ENCODE measurements at regions not wholly inside any gene's neighbourhood (a gene's known extent, or its start where the extent isn't known, plus 50 kb on each side); places are given as distances from the start of the nearest gene placed in this dataset.

- H3K4me1 ChIP-seq (ENCODE audit: control insufficient read depth in 1 of 2, insufficient read depth in 2 of 2, low read length in 2 of 2) = peaks cover 0 to 2% of the 10 kb centered on the region in 2 donors
- H3K9me3 ChIP-seq (ENCODE audit: control insufficient read depth in 1 of 2, low read length in 2 of 2) = no peaks in the 10 kb centered on the region
- no peaks in the 10 kb centered on the region for H3K27me3 ChIP-seq (ENCODE audit: low read depth, low read length)
- H3K36me3 ChIP-seq (ENCODE audit: control insufficient read depth in 1 of 2, insufficient read depth in 2 of 2, low read length in 2 of 2) = no peaks in the 10 kb centered on the region
- no peak overlapping the region for H3K27ac ChIP-seq (ENCODE audit: low read length)
- no peak overlapping the region for H3K4me3 ChIP-seq (ENCODE audit: low read depth in 1 of 2, low read length in 2 of 2)
Measured at GRCh38 chr14:81802341-81802740, 268.7 kb upstream of the SEL1L start.

DNA sequence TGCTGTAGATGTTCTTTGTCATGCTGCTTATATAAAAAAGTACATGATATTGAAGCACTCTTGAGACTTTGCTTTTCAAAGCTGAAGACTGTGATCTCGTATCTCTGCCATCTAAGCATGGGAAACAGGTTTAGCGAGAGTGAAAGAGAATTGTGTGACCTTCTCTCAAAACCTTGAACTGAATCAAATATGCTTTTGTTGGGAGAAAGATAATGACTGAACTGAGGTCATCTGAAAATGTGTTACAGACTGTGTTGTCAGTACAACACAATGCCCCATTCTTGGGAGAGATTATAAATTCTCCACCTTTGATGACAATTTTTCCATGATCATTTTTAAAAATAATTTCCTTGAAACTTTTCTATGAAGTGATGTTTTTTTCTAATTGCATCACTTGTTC lies 272.1 kb upstream of the SEL1L start:
- H3K36me3 ChIP-seq (ENCODE audit: control insufficient read depth in 1 of 2, insufficient read depth in 2 of 2, low read length in 2 of 2) = no peaks in the 10 kb centered on the region
- H3K27me3 ChIP-seq (ENCODE audit: low read depth, low read length) = no peaks in the 10 kb centered on the region
- H3K9me3 ChIP-seq (ENCODE audit: control insufficient read depth in 1 of 2, low read length in 2 of 2) = no peaks in the 10 kb centered on the region
- no peak overlapping the region for H3K4me3 ChIP-seq (ENCODE audit: low read depth in 1 of 2, low read length in 2 of 2)
- no peaks in the 10 kb centered on the region for H3K4me1 ChIP-seq (ENCODE audit: control insufficient read depth in 1 of 2, insufficient read depth in 2 of 2, low read length in 2 of 2)
- no peak overlapping the region for H3K27ac ChIP-seq (ENCODE audit: low read length)

DNA sequence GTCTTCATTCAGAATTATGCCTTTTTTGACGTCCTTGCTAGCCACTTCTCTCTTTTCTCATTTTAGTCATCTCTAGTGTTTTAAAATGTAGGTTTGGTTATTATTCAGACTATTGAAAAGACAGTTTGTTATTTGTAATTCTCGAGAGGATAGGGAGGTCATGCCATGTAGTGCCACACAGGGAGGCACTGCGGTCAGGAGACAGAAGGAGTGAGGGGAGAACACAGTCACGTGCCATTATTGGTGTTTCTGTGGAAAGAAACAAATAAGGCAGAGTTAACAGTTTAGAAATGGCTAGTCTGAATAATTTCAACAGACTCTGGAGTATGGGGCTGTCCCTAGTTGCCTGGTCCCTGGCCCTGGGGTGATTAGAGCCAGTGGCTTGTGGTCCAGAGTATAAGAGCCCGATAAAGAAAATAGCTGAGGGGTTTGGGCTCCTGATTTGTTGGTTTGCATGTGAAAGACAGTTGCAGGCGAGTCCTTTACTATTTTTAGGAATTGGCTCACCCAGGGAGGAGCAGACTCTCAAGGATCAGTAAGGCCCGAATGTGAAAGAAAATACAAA lies 278.1 kb upstream of the SEL1L start:
- Histone ChIP-seq H3K4me1 (ENCODE audit: control insufficient read depth in 1 of 2, insufficient read depth in 2 of 2, low read length in 2 of 2) (no peaks in the 10 kb centered on the region), H3K9me3 (ENCODE audit: control insufficient read depth in 1 of 2, low read length in 2 of 2) (no peaks in the 10 kb centered on the region), H3K36me3 (ENCODE audit: control insufficient read depth in 1 of 2, insufficient read depth in 2 of 2, low read length in 2 of 2) (no peaks in the 10 kb centered on the region), H3K4me3 (ENCODE audit: low read depth in 1 of 2, low read length in 2 of 2) (no peak overlapping the region), H3K27ac (ENCODE audit: low read length) (no peak overlapping the region), H3K27me3 (ENCODE audit: low read depth, low read length) (no peaks in the 10 kb centered on the region)

GRCh38 chr14:81818271-81818670 lies 284.6 kb upstream of the SEL1L start:
- Histone ChIP-seq H3K27ac (ENCODE audit: low read length) (no peak overlapping the region), H3K36me3 (ENCODE audit: control insufficient read depth in 1 of 2, insufficient read depth in 2 of 2, low read length in 2 of 2) (no peaks in the 10 kb centered on the region), H3K4me1 (ENCODE audit: control insufficient read depth in 1 of 2, insufficient read depth in 2 of 2, low read length in 2 of 2) (no peaks in the 10 kb centered on the region), H3K4me3 (ENCODE audit: low read depth in 1 of 2, low read length in 2 of 2) (no peak overlapping the region), H3K9me3 (ENCODE audit: control insufficient read depth in 1 of 2, low read length in 2 of 2) (peaks cover 0 to 3% of the 10 kb centered on the region in 2 donors), H3K27me3 (ENCODE audit: low read depth, low read length) (no peaks in the 10 kb centered on the region)

DNA sequence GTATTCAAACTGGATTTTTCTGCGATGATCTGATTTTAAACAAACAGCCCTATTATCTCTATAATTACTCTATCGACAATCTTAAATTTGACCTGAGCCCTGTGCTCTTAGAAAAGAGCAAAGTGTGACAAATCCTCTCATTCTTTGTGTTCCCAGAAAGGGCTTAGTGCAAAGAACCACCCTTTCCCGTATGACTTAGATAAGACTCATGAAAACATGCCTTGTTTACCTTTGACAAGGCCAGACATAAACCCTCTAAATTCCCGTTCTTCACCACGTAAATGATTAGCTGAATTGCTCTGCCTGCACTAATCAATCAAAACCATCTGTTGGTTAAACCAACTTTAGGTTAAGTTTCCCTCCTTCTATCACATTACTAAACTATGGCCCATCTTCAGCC lies 285.7 kb upstream of the SEL1L start:
- H3K36me3 ChIP-seq (ENCODE audit: control insufficient read depth in 1 of 2, insufficient read depth in 2 of 2, low read length in 2 of 2) = no peaks in the 10 kb centered on the region
- H3K4me1 ChIP-seq (ENCODE audit: control insufficient read depth in 1 of 2, insufficient read depth in 2 of 2, low read length in 2 of 2) = no peaks in the 10 kb centered on the region
- peaks cover 0 to 3% of the 10 kb centered on the region in 2 donors for H3K9me3 ChIP-seq (ENCODE audit: control insufficient read depth in 1 of 2, low read length in 2 of 2)
- H3K4me3 ChIP-seq (ENCODE audit: low read depth in 1 of 2, low read length in 2 of 2) = no peak overlapping the region
- H3K27me3 ChIP-seq (ENCODE audit: low read depth, low read length) = no peaks in the 10 kb centered on the region
- no peak overlapping the region for H3K27ac ChIP-seq (ENCODE audit: low read length)

GRCh38 chr14:81819910-81820309 lies 286.3 kb upstream of the SEL1L start:
- H3K4me3 ChIP-seq (ENCODE audit: low read depth in 1 of 2, low read length in 2 of 2) = no peak overlapping the region
- no peaks in the 10 kb centered on the region for H3K36me3 ChIP-seq (ENCODE audit: control insufficient read depth in 1 of 2, insufficient read depth in 2 of 2, low read length in 2 of 2)
- H3K9me3 ChIP-seq (ENCODE audit: control insufficient read depth in 1 of 2, low read length in 2 of 2) = peaks cover 0 to 3% of the 10 kb centered on the region in 2 donors
- no peak overlapping the region for H3K27ac ChIP-seq (ENCODE audit: low read length)
- H3K4me1 ChIP-seq (ENCODE audit: control insufficient read depth in 1 of 2, insufficient read depth in 2 of 2, low read length in 2 of 2) = no peaks in the 10 kb centered on the region
- no peaks in the 10 kb centered on the region for H3K27me3 ChIP-seq (ENCODE audit: low read depth, low read length)

DNA sequence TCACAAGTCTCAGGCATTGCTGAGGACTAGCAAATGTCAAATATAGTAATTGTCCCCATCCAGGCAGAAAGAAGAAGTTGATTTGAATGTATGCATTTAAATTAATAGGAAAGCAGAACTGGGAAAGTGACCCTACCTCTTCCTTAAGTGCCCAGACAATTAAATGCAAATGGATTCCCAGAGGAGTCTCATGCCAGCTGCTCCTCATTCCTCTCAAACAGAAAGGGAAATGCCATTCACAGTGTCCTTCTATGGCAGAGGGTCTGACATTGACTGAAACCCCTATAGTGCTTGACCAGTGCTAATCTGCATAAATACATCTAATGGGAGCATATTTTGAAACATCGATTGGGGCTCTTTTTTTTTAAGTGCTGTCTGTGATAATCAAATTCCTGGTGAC lies 292.4 kb upstream of the SEL1L start:
- Histone ChIP-seq H3K4me3 (ENCODE audit: low read depth in 1 of 2, low read length in 2 of 2) (no peak overlapping the region), H3K4me1 (ENCODE audit: control insufficient read depth in 1 of 2, insufficient read depth in 2 of 2, low read length in 2 of 2) (no peaks in the 10 kb centered on the region), H3K36me3 (ENCODE audit: control insufficient read depth in 1 of 2, insufficient read depth in 2 of 2, low read length in 2 of 2) (no peaks in the 10 kb centered on the region), H3K27me3 (ENCODE audit: low read depth, low read length) (no peaks in the 10 kb centered on the region), H3K9me3 (ENCODE audit: control insufficient read depth in 1 of 2, low read length in 2 of 2) (peaks cover 0 to 3% of the 10 kb centered on the region in 2 donors), H3K27ac (ENCODE audit: low read length) (no peak overlapping the region)

DNA sequence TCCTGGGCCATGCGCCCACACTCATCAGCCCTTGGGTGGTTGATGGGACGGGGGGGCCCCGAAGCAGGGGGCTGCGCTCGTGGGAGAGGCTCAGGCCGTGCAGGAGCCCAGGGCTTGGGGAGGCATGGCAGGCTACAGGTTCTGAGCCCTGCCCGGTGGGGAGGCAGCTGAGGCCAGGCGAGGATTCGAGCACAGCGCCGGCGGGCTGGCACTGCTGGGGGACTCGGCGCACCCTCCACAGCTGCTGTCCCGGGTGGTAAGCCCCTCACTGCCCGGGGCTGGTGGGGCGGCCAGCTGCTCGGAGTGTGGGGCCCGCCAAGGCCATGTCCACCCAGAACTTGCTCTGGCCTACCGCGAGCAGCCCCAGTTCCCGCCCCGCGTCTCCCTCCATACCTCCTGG lies 295.8 kb upstream of the SEL1L start:
- H3K27me3 ChIP-seq (ENCODE audit: low read depth, low read length) = no peaks in the 10 kb centered on the region
- H3K36me3 ChIP-seq (ENCODE audit: control insufficient read depth in 1 of 2, insufficient read depth in 2 of 2, low read length in 2 of 2) = no peaks in the 10 kb centered on the region
- H3K27ac ChIP-seq (ENCODE audit: low read length) = no peak overlapping the region
- no peaks in the 10 kb centered on the region for H3K9me3 ChIP-seq (ENCODE audit: control insufficient read depth in 1 of 2, low read length in 2 of 2)
- H3K4me3 ChIP-seq (ENCODE audit: low read depth in 1 of 2, low read length in 2 of 2) = no peak overlapping the region
- H3K4me1 ChIP-seq (ENCODE audit: control insufficient read depth in 1 of 2, insufficient read depth in 2 of 2, low read length in 2 of 2) = no peaks in the 10 kb centered on the region

DNA sequence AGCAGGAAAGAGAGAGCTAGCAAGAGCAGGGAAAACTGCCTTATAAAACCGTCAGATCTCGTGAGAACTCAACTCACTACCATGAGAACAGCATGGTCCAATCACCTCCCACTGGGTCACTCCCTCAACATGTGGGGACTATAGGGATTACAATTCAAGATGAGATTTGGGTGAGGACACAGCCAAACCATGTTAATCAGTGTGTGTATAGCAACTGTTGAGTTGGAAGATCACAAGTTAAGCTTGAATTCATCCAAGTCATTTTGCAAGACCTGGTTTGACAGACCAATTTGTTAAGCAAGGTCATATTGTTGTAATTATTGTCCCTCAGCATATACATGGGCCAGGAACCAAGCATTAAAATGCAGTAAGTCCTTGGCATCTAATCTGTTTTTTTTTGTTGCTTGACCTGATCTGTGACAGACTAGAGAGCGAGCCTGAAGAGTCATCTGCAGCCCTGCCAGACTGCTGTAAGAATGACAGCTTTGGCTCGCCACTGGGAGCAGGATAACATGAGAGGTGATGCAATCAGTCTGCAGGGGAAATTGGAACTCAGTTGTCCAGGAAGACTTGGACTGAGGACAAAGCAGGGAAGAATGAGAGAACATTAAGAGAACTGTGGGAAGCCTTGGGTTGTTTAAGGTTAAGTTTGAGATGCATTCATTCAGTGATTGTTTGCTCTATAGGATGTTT lies 297.6 kb upstream of the SEL1L start:
- Histone ChIP-seq H3K27ac (ENCODE audit: low read length) (no peak overlapping the region), H3K9me3 (ENCODE audit: control insufficient read depth in 1 of 2, low read length in 2 of 2) (peaks cover 0 to 2% of the 10 kb centered on the region in 2 donors), H3K36me3 (ENCODE audit: control insufficient read depth in 1 of 2, insufficient read depth in 2 of 2, low read length in 2 of 2) (no peaks in the 10 kb centered on the region), H3K4me1 (ENCODE audit: control insufficient read depth in 1 of 2, insufficient read depth in 2 of 2, low read length in 2 of 2) (no peaks in the 10 kb centered on the region), H3K4me3 (ENCODE audit: low read depth in 1 of 2, low read length in 2 of 2) (no peak overlapping the region), H3K27me3 (ENCODE audit: low read depth, low read length) (no peaks in the 10 kb centered on the region)

- Histone ChIP-seq H3K36me3 (ENCODE audit: control insufficient read depth in 1 of 2, insufficient read depth in 2 of 2, low read length in 2 of 2) (no peaks in the 10 kb centered on the region), H3K4me1 (ENCODE audit: control insufficient read depth in 1 of 2, insufficient read depth in 2 of 2, low read length in 2 of 2) (no peaks in the 10 kb centered on the region), H3K4me3 (ENCODE audit: low read depth in 1 of 2, low read length in 2 of 2) (no peak overlapping the region), H3K27ac (ENCODE audit: low read length) (no peak overlapping the region), H3K9me3 (ENCODE audit: control insufficient read depth in 1 of 2, low read length in 2 of 2) (peaks cover 0 to 11% of the 10 kb centered on the region in 2 donors), H3K27me3 (ENCODE audit: low read depth, low read length) (no peaks in the 10 kb centered on the region)
Measured at GRCh38 chr14:81834308-81834707, 300.7 kb upstream of the SEL1L start.

DNA sequence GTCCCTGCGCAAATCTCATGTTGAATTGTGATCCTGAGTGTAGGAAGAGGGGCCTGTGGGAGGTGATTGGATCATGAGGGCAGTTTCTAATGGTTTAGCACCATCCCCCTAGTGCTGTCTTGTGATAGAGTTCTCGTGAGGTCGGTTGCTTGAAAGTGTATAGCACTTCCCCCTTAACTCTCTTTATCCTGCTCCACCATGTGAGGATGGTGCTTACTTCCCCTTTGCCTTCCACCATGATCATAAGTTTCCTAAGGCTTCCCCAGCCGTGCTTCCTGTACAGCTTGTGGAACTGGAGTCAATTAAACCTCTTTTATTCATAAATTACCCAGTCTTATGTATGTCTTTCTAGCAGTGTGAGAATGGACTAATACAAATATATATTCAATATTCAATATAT lies 303.7 kb upstream of the SEL1L start:
- Histone ChIP-seq H3K36me3 (ENCODE audit: control insufficient read depth in 1 of 2, insufficient read depth in 2 of 2, low read length in 2 of 2) (no peaks in the 10 kb centered on the region), H3K4me3 (ENCODE audit: low read depth in 1 of 2, low read length in 2 of 2) (no peak overlapping the region), H3K27ac (ENCODE audit: low read length) (no peak overlapping the region), H3K27me3 (ENCODE audit: low read depth, low read length) (no peaks in the 10 kb centered on the region), H3K9me3 (ENCODE audit: control insufficient read depth in 1 of 2, low read length in 2 of 2) (peaks cover 0 to 11% of the 10 kb centered on the region in 2 donors), H3K4me1 (ENCODE audit: control insufficient read depth in 1 of 2, insufficient read depth in 2 of 2, low read length in 2 of 2) (no peaks in the 10 kb centered on the region)

- H3K4me3 ChIP-seq (ENCODE audit: low read depth in 1 of 2, low read length in 2 of 2) = no peak overlapping the region
- no peaks in the 10 kb centered on the region for H3K4me1 ChIP-seq (ENCODE audit: control insufficient read depth in 1 of 2, insufficient read depth in 2 of 2, low read length in 2 of 2)
- peaks cover 0 to 11% of the 10 kb centered on the region in 2 donors for H3K9me3 ChIP-seq (ENCODE audit: control insufficient read depth in 1 of 2, low read length in 2 of 2)
- H3K27me3 ChIP-seq (ENCODE audit: low read depth, low read length) = no peaks in the 10 kb centered on the region
- H3K27ac ChIP-seq (ENCODE audit: low read length) = no peak overlapping the region
- no peaks in the 10 kb centered on the region for H3K36me3 ChIP-seq (ENCODE audit: control insufficient read depth in 1 of 2, insufficient read depth in 2 of 2, low read length in 2 of 2)
Measured at GRCh38 chr14:81839056-81839455, 305.4 kb upstream of the SEL1L start.
